GM12865 (cell line): ENCODE measurements at regions not wholly inside any gene's neighbourhood (a gene's known extent, or its start where the extent isn't known, plus 50 kb on each side); places are given as distances from the start of the nearest gene placed in this dataset.
"Not testable (repeated sequence)": the region's sequence is repeated elsewhere in the genome, so short reads cannot be mapped to it uniquely, and the experiment has no call there.

Source experiments
- DNase-seq: peaks from one replicate; pipeline ENCODE4 v3.0.0; 2010; ENCODE audit warnings: low read depth
- H3K4me3 ChIP-seq: 2 replicates; pipeline ENCODE4 v1.5.1; 2011; ENCODE audit warnings: mild to moderate bottlenecking, low read depth, low read length, control low read depth
- TF ChIP-seq, protein P1 (sequence below): IDR thresholded peaks from 2 replicates; pipeline ENCODE4 v1.5.1; 2011; ENCODE audit warnings: low read length, control low read depth, low read depth, inconsistent platforms; ENCODE audit not compliant: insufficient read depth; ENCODE audit errors: missing control alignments

DNA sequence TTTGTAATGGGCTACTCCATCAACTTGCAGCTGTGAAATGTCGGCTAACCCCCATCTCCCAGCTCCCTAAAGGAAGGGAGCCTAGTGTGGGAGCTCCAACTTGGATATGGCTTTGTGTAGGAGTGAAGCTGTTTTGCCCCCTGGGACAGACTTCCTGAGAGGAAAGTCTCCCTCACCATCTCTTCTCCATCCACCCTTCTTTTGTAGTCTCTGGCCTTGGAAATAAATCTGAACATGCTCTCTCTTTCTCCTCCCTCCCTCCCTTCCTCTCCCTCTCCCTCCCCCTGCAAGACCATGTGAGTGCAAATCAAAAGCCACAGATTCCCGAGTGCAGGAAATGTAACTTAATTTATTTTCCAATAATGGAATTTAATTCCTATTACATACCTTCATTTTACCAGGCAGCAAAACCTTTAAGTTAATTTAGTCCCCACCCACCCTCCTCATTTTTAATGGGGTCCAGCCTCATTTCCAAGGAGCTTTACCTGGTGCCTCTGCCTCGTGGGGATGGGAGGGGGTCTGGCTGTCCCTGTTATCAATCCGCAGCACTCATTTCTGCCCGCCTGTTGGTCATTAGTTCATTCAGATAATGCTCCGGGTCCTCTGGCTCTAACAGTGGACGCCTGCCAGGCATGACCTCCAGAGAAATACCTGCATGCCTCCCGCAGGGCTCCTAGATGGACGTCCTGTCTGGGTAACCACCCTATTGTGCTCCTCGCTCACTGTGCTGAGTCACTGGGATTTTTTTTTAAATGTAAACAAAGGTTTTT lies 122.9 kb upstream of the TAF11L2 start:
- DNase-seq, result no peak
- no peak overlapping the region for H3K4me3 ChIP-seq

DNA sequence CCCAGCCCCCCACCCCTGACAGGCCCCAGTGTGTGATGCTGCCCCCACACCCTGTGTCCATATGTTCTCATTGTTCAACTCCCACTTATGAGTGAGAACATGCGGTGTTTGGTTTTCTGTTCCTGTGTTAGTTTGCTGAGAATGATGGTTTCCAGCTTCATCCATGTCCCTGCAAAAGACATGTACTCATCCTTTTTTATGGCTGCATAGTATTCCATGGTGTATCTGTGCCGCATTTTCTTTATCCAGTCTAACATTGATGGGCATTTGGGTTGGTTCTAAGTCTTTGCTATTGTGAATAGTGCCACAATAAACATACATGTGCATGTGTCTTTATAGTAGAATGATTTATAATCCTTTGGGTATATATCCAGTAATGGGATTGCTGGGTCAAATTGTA lies 122.1 kb upstream of the TAF11L2 start:
- not testable (repeated sequence) for DNase-seq, H3K4me3 ChIP-seq

More for the DNA sequence above, 122.9 kb upstream of the TAF11L2 start:
- TF ChIP-seq, protein P1, sequence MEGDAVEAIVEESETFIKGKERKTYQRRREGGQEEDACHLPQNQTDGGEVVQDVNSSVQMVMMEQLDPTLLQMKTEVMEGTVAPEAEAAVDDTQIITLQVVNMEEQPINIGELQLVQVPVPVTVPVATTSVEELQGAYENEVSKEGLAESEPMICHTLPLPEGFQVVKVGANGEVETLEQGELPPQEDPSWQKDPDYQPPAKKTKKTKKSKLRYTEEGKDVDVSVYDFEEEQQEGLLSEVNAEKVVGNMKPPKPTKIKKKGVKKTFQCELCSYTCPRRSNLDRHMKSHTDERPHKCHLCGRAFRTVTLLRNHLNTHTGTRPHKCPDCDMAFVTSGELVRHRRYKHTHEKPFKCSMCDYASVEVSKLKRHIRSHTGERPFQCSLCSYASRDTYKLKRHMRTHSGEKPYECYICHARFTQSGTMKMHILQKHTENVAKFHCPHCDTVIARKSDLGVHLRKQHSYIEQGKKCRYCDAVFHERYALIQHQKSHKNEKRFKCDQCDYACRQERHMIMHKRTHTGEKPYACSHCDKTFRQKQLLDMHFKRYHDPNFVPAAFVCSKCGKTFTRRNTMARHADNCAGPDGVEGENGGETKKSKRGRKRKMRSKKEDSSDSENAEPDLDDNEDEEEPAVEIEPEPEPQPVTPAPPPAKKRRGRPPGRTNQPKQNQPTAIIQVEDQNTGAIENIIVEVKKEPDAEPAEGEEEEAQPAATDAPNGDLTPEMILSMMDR, result no peak

DNA sequence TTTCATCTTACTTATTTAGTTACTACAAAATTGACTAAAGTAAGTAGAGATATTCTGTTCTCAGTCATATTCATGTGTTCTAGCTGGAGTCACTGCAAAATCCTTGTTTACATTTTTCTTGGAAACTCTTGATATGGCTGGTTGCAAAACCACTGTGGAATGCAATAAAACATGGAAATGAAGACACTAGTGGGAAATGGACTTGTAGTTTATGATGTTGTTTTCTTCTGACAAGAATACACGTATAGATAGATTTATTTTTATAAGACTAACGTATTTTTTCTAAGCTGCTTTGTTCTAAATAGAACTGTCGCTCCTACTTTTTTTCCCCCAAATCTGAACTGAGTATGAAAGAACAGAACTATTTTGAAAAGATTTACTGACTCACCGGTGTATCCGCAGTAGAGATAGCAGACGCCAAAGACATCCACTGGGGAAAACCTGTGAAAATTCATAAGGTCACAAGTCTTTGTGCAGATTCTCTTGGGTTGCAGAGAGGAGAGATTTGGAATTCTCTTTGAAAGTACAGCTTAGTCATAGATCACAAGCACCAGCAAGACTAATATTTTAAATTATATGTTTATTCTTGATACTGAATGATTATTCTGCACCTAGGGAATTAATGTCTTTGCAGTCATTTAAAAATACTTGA lies 119.6 kb upstream of the TAF11L2 start:
- no peak overlapping the region for H3K4me3 ChIP-seq
- TF ChIP-seq, protein P1, result no peak
- no peak for DNase-seq

DNA sequence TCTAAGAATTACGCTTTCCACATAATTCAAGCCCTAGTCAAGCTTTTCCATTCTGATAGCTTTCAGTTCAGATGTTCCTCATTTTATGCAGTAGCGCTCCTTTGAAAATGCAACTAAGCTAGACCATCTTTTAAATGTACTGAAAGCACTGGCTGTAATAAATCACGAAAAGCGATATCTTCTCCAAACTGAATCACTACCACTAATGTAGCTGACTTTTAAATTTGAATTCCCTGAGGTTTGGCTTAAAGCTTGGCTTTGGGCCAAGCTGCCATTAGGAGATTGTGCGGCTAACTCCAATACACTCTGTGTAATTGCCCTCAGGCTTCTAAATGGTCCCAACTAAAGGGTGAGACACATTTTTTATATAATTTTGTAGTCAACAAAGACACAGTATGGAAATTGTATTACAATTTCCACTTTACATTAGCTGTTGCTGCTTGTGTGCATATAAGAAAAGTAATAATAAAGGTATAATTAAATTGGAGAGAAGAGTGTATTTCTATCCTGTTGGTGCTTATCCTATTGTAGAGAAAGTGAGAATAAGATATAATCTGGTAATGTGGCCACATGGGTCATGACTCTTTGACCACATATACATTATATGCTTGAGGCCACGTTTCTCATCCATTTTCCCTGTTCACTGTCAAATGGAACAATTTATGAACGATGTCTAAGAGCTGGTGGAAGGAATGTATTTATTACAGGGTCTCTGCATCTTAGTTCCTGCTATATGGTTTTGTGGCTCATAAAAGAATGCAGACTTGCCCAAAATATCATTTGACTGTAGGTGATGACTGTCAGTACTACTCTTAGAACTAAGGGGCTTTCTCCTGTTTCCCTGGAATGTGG lies 118.7 kb upstream of the TAF11L2 start:
- DNase-seq, result no peak
- no peak overlapping the region for H3K4me3 ChIP-seq
- TF ChIP-seq, protein P1, result no peak

DNA sequence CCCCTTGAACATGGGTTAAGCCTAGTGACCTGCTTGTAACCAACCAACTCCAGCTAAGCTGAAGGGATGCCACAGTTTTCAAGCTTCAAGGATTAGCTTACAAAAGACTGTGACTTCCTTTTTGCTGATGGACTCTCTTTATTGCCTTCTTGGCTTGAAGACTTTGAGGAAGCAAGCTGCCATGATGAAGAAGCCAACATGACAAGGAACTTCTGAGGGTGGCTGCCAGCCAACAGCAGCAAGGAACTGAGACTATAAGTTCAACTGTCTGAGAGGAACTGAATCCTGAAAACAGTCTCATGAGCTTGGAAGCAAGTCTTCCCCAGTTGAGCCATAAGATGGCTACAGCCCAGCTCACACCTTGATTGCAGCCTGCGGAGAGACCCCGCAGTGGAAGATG lies 116.1 kb upstream of the TAF11L2 start:
- no peak overlapping the region for H3K4me3 ChIP-seq
- DNase-seq, result no peak
- TF ChIP-seq, protein P1, result no peak

DNA sequence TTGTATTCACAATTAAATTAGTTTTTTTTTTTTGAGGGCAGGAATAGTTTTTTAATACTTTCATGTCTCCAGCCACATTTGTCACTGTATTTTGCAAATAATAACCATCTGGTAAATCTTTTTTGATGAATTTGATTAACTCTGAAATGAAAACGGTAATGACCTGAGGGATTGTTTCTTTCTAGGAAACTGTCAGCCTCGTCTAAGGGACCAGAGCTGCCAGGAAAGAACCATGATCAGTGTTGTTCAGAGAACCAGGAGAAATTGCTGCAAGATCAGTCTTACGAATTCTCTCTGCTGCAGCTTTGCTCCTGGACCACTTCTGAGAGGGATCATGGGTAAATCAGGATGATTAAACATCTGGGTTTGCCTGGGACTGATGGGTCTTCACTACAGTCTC lies 114.5 kb upstream of the TAF11L2 start:
- no peak for DNase-seq
- no peak overlapping the region for H3K4me3 ChIP-seq
- TF ChIP-seq, protein P1, result no peak

DNA sequence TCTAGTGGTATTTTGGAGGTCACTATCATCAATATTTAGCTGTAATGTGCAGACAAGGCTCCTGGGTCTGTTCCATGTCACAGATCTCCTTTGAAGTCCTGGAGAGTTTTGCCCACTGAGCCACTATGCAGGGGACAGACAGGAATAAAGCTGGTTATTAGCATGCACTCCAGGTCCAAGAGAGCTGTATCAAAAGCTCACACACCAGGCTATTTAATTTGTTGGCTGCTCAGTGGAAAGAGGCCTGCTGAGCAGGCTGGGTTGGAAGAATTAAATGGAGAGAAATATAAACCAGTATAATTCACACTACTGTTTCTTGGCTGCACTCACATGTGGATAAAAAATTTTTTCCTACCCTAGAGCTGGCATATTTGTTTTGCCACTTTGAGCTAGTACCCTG lies 113.8 kb upstream of the TAF11L2 start:
- DNase-seq, result no peak
- no peak overlapping the region for H3K4me3 ChIP-seq
- TF ChIP-seq, protein P1, result no peak
